GM21723 (cell line): ENCODE measurements at regions not wholly inside any gene's neighbourhood (a gene's known extent, or its start where the extent isn't known, plus 50 kb on each side); places are given as distances from the start of the nearest gene placed in this dataset.

Experiments
- ATAC-seq: cut with Tn5 transposase; IDR thresholded peaks from one replicate; pipeline ENCODE4 v1.9.1; 2021; ENCODE audit warnings: mild to moderate bottlenecking, moderate library complexity; ENCODE audit not compliant: unreplicated experiment

GRCh38 chr11:129324533-129325175 lies 51.0 kb upstream of the BARX2 start:
- ATAC-seq: no peak

- ATAC-seq: no peak
Observed at GRCh38 chr11:129323896-129324502, 51.6 kb upstream of the BARX2 start.

- no peak for ATAC-seq
Observed at GRCh38 chr11:129322941-129323340, 52.7 kb upstream of the BARX2 start.

GRCh38 chr11:129321076-129321475 lies 54.6 kb upstream of the BARX2 start:
- ATAC-seq: no peak

- no peak for ATAC-seq
Observed at GRCh38 chr11:129320494-129320893, 55.2 kb upstream of the BARX2 start.

- no peak for ATAC-seq
Observed at GRCh38 chr11:129319751-129320150, 55.9 kb upstream of the BARX2 start.

- ATAC-seq: no peak
Observed at GRCh38 chr11:129319201-129319600, 56.4 kb upstream of the BARX2 start.

GRCh38 chr11:129317571-129317970 lies 58.1 kb upstream of the BARX2 start:
- no peak for ATAC-seq

GRCh38 chr11:129316781-129317180 lies 58.9 kb upstream of the BARX2 start:
- no peak for ATAC-seq

GRCh38 chr11:129315781-129316579 lies 59.7 kb upstream of the BARX2 start:
- no peak for ATAC-seq

GRCh38 chr11:129314371-129314770 lies 61.3 kb upstream of the BARX2 start:
- no peak for ATAC-seq

- no peak for ATAC-seq
Observed at GRCh38 chr11:129313541-129314297, 61.9 kb upstream of the BARX2 start.

- ATAC-seq: no peak
Observed at GRCh38 chr11:129312730-129313503, 62.7 kb upstream of the BARX2 start.

- ATAC-seq: no peak
Observed at GRCh38 chr11:129308241-129308865, 67.3 kb upstream of the BARX2 start.

GRCh38 chr11:129307162-129307561 lies 68.5 kb upstream of the BARX2 start:
- no peak for ATAC-seq

- ATAC-seq: no peak
Observed at GRCh38 chr11:129302386-129303101, 73.1 kb upstream of the BARX2 start.

- no peak for ATAC-seq
Observed at GRCh38 chr11:129300099-129300498, 75.5 kb upstream of the BARX2 start.

GRCh38 chr11:129298988-129299387 lies 76.7 kb upstream of the BARX2 start:
- ATAC-seq: no peak

- no peak for ATAC-seq
Observed at GRCh38 chr11:129295746-129296145, 79.9 kb upstream of the BARX2 start.
